Dedifferentiated amniotic fluid mesenchymal stem cell (primary cell): ENCODE measurements at regions not wholly inside any gene's neighbourhood (a gene's known extent, or its start where the extent isn't known, plus 50 kb on each side); places are given as distances from the start of the nearest gene placed in this dataset.

Experiments
- DNase-seq: peaks from one replicate; pipeline ENCODE4 v3.0.0-alpha.2; 2016; ENCODE audit errors: extremely low spot score

DNA sequence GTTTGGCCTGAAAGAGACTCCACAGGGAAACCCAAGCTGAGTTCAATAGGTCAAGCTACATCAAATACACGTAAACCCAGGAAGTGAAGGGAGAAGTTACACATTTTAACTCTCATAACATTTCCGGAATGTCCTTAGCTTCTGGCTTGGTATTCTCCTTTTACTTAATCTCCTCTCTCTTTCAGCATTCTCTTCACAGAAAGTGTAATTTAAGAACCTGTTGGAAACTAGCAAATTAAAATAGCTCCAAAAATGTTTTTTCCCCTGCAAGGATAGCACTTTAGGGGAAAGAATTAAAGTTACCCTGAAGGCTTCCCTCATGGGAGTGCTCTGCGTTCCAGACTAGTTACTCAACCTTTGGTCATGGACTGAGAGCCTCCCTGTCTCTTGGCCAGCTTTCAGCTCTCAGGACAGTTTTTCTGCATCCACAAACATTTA, 292.7 kb upstream of the TARS1 start:
- DNase-seq, result peak; percentile 95

DNA sequence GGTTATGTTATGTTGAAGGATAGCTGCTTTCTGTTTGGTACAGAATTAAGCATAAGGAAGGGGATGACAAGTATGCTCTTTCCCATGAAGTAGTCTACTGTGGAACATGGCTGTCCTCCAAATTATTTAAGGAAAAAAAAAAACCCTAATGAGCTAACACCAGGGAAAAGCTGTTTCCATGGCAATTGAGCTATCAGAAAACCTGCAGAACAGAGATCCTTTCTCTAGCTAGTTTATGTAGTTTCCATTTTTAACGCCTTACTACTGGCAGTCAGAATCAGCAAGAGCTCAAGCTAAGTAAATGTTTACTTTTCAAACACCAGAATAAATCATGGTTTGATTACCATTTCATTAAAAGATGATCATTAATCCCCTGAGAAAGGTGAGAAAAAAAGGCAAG, 287.4 kb upstream of the TARS1 start:
- no peak for DNase-seq

DNA sequence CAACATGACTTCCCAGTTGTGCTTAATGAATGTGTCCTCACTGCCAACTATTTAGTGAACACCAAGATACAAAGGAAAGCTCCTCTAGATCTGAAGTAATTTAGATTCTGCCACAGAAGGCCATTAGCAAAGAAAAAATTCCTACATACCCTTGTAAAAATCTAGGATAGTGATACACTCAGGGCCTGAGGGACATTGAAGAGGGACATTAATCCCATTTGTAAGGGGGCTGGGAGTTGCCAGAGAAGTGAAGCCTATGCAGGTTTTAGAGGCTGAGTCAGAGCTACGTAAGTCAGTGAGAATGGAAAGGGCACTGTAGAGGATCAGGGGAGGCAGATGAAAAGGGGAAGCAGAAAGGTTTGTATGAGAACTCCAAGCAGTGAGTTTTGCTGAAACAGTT, 286.9 kb upstream of the TARS1 start:
- no peak for DNase-seq

DNA sequence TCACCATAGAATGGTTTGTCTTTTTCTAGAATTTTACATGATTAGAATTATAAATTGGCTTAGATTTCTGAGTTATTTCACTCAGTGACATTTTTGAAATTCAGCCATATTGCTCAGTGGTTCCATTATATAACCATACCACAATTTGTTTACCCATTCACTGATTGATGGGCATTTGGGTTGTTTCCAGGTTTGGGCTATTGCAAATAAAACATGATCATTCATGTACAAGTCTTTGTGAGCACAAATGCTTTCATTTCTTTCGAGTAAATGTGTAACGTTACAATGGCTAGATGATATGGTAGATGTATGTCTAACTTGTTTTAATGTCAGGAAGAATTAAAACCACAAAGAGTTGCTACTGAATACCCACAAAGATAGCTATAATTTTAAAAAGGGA, 279.9 kb upstream of the TARS1 start:
- no peak for DNase-seq

DNA sequence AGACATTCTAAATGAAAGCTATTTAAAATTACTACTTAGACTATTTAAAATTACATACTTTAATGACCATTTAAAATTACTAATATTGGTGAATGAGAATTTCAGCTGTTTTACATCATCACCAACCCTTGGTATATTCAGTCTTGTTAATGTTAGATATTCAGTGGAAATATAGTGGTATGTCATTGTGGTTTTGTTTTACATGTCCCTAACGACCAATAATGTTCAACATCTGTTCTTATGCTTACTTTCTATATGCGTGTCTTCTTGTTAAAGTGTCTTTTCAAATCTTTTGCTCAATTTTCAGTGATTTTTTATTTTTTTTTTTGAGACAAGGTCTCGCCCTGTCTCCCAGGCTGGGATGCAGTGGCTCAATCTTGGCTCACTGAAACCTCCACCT, 279.3 kb upstream of the TARS1 start:
- no peak for DNase-seq

DNA sequence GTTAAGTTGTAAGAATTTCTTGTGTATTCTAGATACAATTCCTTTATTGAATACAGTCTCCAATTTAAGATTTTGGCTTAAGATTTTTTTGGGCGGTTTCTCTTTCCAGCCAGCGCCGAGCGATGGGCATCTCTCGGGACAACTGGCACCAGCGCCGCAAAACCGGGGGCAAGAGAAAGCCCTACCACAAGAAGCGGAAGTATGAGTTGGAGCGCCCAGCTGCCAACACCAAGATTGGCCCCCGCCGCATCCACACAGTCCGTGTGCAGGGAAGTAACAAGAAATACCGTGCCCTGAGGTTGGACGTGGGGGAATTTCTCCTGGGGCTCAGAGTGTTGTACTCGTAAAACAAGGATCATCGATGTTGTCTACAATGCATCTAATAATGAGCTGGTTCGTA, 278.7 kb upstream of the TARS1 start:
- DNase-seq, result no peak

DNA sequence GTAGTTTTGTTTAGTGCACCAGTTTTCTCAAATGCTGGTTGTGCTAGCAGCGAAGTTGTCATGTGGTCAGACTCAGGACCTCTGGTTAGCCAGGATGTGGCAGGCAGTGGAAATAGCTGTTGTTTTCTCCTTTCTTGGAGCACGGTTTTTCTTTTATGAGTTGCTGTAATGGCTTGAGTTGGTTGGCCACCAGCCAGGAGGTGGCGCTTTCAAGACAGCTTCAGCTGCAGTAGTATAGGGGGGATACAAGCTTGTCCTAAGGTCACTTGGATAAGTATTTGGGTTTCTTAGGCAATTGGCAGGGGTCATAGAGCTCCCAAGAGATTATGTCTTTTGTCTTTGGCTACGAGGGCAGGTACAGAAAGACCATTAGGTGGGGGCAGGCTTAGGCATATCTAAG, 274.2 kb upstream of the TARS1 start:
- DNase-seq, result no peak

DNA sequence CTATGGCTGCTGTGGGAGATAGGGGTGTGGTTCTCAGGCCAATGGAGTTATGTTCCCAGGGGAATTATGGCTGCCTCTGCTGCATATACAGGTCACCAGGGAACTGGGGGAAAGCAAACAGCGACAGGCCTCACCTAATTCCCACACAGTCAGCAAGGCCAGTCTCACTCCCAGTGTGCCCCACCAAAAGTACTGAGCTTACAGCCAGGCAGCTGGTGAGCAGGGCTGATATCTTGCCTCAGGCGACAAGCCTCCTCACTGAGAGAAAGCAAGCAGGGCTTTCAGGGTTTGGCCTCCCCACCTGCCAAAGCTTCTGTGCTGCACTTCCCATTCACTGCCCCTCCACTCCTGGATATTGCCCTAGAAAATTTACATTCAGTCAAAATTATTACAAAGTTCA, 273.8 kb upstream of the TARS1 start:
- no peak for DNase-seq

DNA sequence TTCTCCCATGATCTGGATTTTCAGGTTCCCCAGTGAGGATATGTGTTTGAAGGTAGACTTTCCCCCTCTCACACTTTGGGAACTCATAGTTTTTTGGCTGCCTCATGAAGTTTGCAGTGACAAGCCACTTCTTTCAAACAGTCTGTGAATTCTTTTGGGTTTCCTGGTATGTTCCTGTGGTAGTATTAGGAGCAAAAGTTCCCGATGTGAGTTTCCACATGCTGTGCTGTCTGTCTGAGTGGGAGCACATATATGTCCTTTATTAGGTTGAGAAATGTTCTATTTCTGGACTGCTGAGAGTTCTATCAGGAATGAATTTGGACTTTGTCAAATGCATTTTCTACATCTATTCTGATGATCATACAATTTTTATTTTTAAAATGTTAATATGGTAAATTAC, 273.2 kb upstream of the TARS1 start:
- no peak for DNase-seq

DNA sequence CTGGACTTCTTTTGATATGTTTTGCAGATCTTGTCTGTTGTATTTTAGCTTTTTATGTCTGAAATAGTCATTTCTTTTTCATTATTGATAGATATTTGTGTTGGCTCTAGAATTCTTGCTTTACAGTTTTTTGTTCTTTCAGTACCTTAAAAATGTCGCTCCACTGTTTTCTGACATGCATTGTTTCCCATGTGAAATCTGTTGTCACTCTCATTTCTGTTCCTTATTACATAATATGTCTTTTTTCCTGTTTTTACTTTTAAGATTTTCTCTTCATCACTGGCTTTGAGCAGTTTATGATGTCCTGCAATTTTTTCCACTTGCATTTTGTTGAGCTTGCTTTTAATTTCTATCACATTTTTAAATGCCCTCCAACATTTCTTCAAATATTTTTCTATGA, 270.4 kb upstream of the TARS1 start:
- DNase-seq, result no peak

DNA sequence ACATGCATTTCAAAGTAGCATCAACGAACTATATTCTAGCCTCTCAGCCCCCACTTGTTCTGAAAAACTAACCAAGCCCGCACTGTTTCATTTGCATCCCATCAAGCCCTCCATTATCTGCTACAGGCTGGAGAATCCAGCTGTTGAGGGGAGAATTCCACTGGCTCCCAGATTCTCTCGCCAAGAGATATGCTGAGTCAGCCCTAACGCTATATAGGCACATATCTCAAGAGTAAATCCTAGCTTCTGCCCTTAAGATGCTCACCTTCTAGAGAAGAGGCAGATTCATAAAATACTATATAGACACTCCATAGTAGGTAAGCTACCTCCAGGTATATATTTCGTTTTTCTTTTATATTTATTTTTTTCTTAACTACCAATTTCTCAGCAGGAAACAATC, 266.4 kb upstream of the TARS1 start:
- DNase-seq, result no peak

DNA sequence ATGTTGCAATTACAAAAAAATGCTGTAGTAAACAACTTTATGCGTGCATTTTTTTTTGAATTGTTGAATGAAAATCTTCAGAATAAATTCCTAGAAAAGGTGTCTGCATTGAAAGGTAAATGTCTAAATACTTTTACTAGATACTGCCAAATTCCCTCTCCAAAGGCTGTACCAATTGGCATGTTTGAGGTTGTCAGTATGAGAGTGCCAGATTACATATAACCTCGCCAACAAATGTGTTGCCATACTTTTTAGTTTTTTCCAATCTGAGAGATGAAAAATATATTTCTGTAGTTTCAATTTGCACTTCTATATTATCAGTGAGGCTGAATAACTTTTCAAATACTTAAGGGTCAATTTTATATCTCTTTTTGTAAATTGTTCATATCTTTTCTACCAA, 261.5 kb upstream of the TARS1 start:
- no peak for DNase-seq

DNA sequence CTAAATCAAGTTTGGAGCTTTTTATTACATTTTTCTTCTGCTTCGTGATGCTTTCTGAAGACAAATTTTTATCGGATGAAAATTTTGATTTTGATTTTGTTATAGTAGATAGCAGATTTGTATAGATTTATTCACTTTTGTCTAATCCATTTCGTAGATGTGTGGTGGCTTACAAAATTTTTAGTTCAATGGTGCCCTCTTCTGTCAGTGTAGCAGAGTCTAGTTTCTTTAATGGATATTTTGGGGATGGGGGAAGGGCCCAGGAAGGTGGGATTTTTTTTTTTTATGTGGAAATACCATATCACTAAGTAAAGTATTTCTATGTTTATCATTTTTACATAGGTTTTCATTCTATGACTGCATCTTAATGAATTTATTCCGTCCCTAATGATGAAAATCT, 259.9 kb upstream of the TARS1 start:
- peak; percentile 28 for DNase-seq

DNA sequence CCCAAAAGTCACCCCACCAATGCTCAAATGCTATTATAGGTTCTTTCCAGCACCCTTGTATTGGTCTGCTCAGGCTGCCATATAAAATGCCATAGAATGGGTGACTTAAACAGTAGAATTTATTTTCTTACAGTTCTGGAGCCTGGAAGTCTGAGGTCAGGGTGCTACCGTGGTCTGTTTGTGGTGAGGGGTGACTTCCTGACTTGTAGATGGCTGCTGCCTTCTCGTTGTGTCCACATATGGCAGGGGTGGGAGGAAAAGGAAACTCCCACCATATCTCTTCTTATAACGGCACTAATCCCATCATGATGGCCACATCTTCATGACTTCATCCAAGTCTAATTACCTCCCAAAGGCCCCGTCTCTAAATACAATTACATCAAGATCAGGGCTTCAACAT, 257.8 kb upstream of the TARS1 start:
- DNase-seq, result no peak

DNA sequence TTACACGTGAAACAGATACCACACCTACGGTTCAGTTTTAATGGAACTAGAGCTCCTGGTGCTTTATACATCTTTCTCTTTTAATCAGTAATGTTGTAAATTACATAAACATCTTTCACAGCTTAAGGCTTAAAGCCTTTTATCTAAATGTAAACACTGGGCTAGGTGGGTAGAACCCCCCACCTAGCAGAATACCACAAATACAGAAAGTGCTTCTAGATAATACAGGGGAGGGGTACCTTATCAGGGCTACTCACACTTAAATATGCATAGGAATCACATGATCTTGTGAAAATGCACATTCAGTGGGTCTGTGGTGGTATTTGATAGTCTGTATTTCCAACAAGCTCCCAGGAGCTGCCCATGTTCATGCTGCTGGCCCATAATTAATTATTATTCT, 256.4 kb upstream of the TARS1 start:
- DNase-seq, result no peak

DNA sequence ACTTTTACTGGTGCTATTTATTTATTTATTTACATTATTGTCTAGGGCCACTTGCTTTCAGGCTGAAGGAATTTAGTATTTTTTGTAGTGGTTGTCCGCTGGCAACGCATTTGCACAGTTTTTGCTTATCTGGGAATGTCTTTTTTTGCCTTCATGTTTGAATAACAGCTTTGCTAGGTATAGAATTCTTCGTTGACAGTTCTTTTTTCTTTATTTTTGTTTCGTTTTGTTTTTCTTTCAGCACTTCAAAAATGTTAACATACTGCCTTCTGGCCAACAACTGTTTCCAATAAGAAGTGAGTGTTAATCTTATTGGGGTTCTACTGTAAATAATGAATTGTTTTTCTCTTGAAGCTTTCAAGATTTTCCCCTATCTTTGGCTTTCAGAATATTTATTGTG, 252.7 kb upstream of the TARS1 start:
- no peak for DNase-seq

DNA sequence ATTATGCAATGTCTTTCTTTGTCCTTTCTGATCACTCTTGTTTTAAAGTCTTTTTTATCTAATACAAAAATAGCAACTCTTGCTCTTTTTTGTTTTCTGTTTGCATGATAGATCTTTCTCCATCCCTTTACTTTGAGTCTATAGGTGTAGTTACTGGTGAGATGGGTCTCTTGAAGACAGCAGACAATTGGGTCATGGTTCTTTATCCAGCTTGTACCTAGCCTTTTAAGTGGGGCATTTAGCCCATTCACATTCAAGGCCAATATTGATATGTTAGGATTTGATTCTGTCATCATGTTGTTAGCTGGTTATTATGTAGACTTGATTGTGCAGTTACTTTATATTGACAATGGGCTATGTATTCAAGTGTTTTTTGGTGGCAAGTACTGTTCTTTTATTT, 245.9 kb upstream of the TARS1 start:
- DNase-seq, result no peak

DNA sequence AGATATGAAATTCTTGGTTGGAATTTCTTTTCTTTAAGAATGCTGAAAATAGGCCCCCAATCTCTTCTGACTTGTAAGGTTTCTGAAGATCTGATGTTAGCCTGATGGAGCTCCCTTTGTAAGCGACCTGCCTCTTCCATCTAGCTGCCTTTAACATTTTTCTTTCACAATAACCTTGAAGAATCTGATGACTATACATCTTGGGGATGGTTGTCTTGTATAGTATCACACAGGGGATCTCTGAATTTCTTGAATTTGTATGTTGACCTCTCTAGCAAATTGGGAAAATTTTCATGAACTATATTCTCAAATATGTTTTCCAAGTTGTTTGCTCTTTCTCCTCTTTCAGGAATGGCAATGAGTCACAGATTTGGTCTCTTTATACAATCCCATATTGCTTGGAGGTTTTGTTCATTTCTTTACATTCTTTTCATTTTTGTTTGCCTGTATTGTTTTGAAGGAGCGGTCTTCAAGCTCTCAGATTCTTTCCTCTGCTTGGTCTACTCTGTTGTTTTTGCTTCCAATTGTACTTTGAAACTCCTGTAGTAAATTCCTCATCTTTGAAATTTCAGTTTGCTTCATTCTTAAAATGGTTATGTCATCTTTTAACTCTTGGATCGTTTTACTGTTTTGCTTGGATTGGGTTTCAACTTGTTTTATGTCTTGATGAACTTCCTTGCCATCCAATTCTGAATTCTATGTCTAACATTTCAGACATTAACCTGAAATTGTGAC, 245.2 kb upstream of the TARS1 start:
- peak; percentile 76 for DNase-seq

DNA sequence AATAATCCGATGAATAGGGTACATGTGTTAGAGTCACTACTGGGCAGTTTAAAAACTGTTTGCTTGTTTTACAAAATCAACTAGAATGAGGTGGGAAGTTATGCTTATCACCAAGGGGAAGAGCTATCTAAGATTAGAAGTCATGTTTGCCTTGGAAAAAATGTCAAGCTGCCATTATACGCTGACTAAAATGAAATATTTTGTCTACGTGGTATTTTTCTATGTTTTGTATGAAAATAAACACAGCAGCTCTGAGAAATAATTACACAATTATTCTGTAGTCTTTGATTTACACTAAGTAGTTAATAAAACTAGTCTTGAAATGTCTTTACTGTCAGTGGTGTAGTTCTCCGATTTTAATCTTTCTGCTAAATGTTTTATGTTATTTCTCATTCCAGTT, 241.9 kb upstream of the TARS1 start:
- DNase-seq, result no peak

DNA sequence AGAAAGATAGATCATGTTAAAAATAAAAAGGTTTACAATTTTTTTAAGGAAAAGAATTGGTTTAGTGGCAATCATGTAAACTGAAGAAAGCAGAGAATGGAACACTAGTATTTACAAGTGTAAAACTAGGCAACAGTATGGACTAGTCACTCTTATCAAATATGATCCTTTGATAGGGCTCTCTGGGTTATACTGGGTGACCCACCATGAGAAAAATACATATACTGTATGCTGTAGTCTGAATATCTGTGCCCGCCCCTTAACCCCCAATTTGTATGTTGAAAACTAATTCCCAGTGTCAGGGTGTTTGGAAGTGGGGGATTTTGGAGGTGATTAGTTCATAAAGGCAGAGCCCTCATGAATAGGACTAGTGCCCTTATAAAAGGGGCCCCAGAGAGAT, 236.8 kb upstream of the TARS1 start:
- DNase-seq, result no peak

DNA sequence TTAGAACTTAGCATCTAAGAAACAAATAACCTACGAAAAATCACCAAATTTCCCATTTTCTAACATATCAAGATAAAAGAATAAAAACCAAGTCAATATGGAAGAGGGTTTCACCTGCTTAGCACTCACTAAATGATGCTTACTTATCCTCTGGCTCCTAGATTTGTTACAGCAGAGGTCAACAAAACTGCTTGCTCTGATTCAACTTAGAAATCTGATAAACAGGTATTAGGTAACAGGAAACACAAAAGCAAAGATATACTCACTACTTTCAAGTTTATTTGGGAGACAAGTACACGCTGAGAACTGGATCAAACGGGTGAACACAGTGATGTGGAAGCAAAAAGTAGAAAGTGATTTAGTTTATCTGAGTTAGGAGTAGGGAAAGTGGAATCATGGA, 235.7 kb upstream of the TARS1 start:
- DNase-seq, result no peak

DNA sequence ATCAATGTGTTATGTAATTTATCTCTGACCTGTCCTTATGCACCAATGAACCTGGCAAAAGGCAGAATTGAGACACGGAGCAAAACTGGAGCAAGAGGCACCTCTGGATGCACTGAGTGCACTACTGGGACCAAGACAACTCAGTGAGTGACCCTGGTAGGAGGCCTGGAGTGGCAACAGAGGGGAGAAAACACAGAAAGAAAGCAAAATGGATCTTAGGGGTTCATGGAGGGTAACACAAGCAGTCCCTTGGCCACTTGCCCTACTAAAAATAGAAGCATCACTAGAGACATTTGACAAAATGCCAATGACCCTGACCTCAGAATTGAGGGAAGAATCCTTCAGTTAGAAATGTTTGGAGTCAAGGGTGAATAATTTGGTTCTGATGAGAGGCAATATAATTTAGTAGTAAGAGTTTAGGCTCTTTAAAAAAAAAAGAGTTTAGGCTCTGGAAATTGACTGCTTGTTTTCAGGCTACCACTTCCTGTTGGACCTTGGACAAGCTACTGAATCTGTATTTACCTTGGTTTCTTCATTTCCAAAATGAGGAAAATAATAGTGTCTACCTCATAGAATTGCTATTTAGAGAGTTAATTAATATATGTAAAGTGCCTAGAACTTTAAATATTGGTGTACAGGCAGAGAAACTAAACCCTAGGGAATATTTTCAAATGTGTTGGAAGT, 234.9 kb upstream of the TARS1 start:
- DNase-seq, result no peak

DNA sequence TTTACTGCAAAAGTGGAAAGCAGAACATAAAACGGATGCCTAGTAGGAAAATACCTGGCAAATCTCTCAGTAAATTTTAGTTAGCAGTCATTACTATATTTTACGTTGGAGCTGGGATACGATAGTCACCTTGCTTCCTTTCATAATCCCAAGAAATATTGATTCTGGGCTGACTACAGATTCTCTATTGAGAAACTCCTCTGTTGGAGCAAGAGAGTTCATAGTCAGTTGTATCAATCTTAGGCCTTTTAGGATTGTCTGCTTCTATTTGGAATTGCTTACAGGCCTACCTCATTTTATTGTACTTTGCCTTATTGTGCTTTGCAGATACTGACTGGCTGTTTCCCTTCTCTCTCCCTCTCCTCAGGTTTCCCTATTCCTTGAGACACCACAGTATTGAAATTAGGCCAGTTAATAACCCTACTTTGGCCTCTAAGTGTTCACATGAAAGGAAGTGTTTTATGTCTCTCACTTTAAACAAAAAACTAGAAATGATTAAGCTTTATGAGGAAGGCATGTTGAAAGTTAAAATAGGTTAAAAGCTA, 233.7 kb upstream of the TARS1 start:
- no peak for DNase-seq

DNA sequence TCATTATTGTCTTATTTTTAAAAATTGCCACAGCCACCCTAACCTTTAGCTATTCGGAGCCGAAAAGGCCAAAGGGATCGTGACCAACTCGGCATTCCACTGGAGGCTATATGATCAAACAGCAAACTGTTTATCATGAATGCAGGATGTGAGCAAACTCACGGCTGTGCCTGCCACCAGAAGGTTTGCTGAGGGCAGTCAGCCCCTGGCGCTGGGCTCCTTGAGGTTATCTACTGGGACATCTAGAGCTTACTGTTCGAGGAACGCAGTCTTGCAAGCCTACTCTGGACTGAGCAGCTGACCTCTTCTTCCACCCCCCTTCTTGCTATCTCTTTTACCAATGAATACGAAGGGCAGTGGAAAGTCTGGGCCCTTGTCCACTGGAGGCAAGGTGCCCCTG, 231.5 kb upstream of the TARS1 start:
- DNase-seq, result no peak
